ENCODE measurements at regions not wholly inside any gene's neighbourhood (a gene's known extent, or its start where the extent isn't known, plus 50 kb on each side); places are given as distances from the start of the nearest gene placed in this dataset.

GRCh38 chr12:111130336-111130735 lies 210.0 kb upstream of the MYL2 start:
- intact Hi-C loops (cut with DNase I; ENCODE audit: low total_unique reads) = no loop called here
- Histone ChIP-seq H3K36me3 (no peaks in the 10 kb centered on the region), H3K4me1 (no peaks in the 10 kb centered on the region), H3K27ac (no peak overlapping the region), H3K9me3 (peaks cover 16 to 24% of the 10 kb centered on the region in 2 donors), H3K4me3 (no peak overlapping the region), H3K27me3 (no peaks in the 10 kb centered on the region)
- no peak for DNase-seq (ENCODE audit: low spot score in 2 of 2)
- no peak for TF ChIP-seq POLR2A (IDR thresholded peaks at IDR 0.05)
- TF ChIP-seq CTCF (IDR thresholded peaks at IDR 0.05) = no peak
- TF ChIP-seq POLR2AphosphoS5 (IDR thresholded peaks at IDR 0.05) = no peak

GRCh38 chr12:111129149-111129767 lies 208.9 kb upstream of the MYL2 start:
- Histone ChIP-seq H3K36me3 (no peaks in the 10 kb centered on the region), H3K9me3 (peaks cover 9 to 14% of the 10 kb centered on the region in 2 donors), H3K27ac (no peak overlapping the region), H3K27me3 (no peaks in the 10 kb centered on the region), H3K4me1 (no peaks in the 10 kb centered on the region), H3K4me3 (no peak overlapping the region)
- no peak for DNase-seq (ENCODE audit: low spot score in 2 of 2)
- TF ChIP-seq CTCF (IDR thresholded peaks at IDR 0.05) (no peak), POLR2A (IDR thresholded peaks at IDR 0.05) (no peak), POLR2AphosphoS5 (IDR thresholded peaks at IDR 0.05) (no peak)
- intact Hi-C loops (cut with DNase I; ENCODE audit: low total_unique reads) = no loop called here

- Histone ChIP-seq H3K9me3 (no peaks in the 10 kb centered on the region), H3K4me3 (no peak overlapping the region), H3K36me3 (no peaks in the 10 kb centered on the region), H3K4me1 (no peaks in the 10 kb centered on the region), H3K27ac (no peak overlapping the region), H3K27me3 (no peaks in the 10 kb centered on the region)
- DNase-seq (ENCODE audit: low spot score in 2 of 2) = no peak
- intact Hi-C loops (cut with DNase I; ENCODE audit: low total_unique reads) = no loop called here
- TF ChIP-seq CTCF (IDR thresholded peaks at IDR 0.05) (no peak), POLR2AphosphoS5 (IDR thresholded peaks at IDR 0.05) (no peak), POLR2A (IDR thresholded peaks at IDR 0.05) (no peak)
Observed at GRCh38 chr12:111126331-111126730, 206.0 kb upstream of the MYL2 start.

GRCh38 chr12:111124183-111124582 lies 203.8 kb upstream of the MYL2 start:
- intact Hi-C loops (cut with DNase I; ENCODE audit: low total_unique reads) = no loop called here
- Histone ChIP-seq H3K27ac (no peak overlapping the region), H3K9me3 (no peaks in the 10 kb centered on the region), H3K27me3 (peaks cover 0 to 10% of the 10 kb centered on the region in 2 donors), H3K36me3 (no peaks in the 10 kb centered on the region), H3K4me1 (no peaks in the 10 kb centered on the region), H3K4me3 (no peak overlapping the region)
- no peak for DNase-seq (ENCODE audit: low spot score in 2 of 2)
- TF ChIP-seq CTCF (IDR thresholded peaks at IDR 0.05) (no peak), POLR2A (IDR thresholded peaks at IDR 0.05) (no peak)

- Histone ChIP-seq H3K4me1 (no peaks in the 10 kb centered on the region), H3K27me3 (peaks cover 0 to 11% of the 10 kb centered on the region in 2 donors), H3K27ac (no peak overlapping the region), H3K36me3 (no peaks in the 10 kb centered on the region), H3K9me3 (no peaks in the 10 kb centered on the region), H3K4me3 (no peak overlapping the region)
- DNase-seq (ENCODE audit: low spot score in 2 of 2) = no peak
- TF ChIP-seq POLR2AphosphoS5 (IDR thresholded peaks at IDR 0.05) (no peak), CTCF (IDR thresholded peaks at IDR 0.05) (no peak), POLR2A (IDR thresholded peaks at IDR 0.05) (no peak)
- intact Hi-C loops (cut with DNase I; ENCODE audit: low total_unique reads) = no loop called here
Observed at GRCh38 chr12:111123390-111123789, 203.0 kb upstream of the MYL2 start.

All from breast epithelium (tissue), 4 donors.